Hematopoietic multipotent progenitor cell treated with erythropoietin and hydrocortisone succinate and interleukin-3 and kit ligand, for 8 days (in vitro differentiated cells): ENCODE measurements at regions not wholly inside any gene's neighbourhood (a gene's known extent, or its start where the extent isn't known, plus 50 kb on each side); places are given as distances from the start of the nearest gene placed in this dataset.

Experiments used
- DNase-seq: peaks from one replicate; pipeline ENCODE4 v3.0.0-alpha.2; 2015

DNA sequence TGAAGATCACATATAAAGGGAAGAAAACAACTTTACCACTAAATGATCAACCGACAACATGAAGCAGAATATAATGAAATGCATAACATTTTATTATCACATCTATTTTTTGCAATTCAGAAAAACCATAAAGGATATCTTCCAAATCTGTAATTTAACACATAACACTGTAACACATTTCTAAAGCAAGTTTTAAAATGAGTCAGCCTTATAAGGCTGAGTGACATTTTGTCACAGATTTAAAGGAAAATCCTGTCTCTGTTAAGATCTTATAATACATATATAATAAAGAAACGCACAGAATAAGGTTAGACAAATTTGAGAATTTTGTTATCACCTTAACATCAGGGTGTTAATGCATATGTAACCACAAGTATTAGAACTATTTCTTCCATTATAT is 198.4 kb upstream of the RASA1 start:
- no peak for DNase-seq

DNA sequence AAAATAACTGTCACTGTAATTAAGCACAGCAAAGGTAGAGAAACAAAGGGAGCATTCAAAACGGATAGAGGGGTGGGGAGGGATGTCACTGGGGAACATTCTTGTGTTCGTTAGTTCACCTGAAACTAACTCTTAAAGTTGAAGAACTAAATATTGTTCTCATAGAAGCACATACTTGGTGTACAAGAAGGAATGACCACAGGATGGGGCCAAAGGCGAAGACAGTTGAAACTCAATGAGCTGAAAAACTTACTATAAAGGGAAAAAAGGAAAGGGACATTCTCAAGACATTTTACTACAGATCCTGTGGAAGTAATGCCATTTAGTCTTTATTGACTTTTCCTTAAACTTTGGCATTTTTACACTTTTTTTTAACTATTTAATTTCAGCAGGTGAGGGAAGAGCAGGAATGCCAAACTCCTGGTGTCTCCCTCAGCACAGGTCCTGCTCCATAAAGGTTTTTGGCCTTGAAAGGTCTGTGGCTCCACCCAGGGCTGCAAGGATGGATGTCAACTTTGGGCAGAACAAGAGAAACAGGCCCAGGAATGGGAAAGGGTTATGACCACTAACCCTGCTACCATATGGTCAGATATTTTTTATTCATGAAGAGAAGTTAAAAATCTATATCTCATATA is 197.6 kb upstream of the RASA1 start:
- peak; percentile 59 for DNase-seq

DNA sequence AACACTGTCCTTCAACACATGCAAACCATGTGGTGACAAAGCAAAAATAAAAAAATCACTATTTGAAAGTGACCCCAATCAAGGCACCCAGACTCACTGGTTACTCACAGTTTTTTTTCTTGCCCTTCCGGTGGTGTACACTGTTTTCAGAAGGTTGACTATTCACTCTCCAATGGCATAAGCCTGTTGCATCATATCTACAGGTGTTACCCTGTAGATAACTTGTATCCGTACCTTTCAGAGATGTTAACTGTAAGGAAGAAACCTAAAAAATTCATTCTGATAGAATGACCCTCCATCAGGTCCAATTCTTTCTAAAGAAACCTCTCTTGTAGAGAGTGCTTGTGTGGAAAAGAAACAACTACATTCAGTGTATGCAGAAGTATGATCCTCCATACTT is 193.6 kb upstream of the RASA1 start:
- no peak for DNase-seq

DNA sequence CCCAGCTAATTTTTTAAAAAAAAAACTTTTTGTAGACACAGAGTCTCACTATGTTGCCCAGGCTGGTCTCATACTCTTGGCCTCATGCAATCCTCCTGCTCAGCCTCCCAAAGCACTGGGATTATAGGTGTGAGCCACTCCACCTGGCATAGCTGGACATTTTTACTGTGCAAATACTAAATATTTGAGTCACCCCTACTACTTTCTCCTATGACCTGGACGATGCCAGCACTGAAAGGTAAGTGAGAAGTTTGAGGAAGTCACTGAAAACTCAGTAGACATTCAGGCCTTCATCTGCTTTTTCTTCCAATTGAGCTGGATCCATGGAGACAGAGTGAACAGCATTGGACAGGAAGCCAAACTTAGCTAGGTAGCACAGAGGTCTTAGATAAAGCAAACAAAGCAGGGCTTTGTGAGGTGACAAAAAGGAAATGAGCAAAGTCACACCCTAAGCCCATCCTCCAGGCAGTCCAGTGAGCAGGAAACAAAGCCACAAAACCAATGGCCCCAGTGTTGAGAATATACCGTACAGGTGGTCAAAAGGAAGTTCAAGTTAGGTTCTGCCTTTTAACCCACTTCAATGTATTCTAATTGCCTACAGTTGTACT is 192.6 kb upstream of the RASA1 start:
- no peak for DNase-seq

DNA sequence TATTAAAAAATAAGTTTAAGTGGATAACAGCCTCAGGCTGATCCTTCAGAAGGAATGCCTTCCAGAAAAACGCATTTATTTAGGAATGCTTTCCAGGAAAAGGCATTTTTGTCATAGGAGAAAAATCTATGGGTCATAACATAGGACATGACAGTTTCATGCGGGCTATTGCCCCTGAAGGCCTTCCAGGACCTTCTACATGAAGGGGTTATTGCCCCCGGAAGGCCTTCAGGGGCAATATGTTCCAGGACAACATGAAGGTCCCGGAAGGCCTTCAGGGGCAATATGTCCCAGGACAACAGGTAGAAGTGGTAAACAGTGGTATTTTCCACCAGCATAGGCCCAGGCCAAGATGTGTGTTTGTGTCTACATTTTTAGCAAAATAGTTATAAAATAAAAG is 191.3 kb upstream of the RASA1 start:
- DNase-seq, result no peak

DNA sequence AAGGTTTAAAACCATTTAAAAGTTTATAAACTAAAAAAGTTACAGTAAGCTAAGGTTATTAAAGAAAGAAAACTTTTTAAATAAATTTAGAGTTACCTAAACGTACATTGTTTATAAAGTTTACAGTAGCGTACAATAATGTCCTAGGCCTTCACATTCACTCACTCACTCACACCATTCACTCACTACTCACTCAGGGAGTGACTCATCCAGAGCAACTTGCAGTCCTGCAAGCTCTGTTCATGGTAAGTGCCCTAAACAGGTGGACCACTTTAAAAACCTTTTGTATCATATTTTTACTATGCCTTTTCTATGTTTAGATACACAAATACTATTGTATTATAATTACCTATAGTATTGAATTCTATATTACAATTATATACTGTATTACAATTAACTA is 190.8 kb upstream of the RASA1 start:
- DNase-seq, result no peak

DNA sequence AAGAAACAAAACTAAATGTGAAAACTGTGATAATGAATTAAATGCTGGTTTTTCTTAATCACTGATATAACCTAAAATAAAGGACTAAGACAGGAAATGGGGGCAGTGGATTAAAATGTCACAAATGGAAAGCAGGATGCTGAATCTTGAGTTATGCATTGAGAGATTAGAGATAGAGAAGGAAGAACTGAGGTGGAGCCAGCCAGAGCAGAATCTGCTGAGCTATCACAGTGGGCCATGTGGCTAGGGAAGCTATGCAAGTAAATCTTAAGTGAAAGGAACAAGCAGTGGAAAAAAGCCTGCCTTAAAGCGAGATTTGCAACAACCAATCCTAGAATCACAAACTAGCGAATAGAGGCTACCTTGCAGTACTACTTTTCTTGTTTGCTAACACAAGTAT is 188.5 kb upstream of the RASA1 start:
- peak; percentile 66 for DNase-seq

DNA sequence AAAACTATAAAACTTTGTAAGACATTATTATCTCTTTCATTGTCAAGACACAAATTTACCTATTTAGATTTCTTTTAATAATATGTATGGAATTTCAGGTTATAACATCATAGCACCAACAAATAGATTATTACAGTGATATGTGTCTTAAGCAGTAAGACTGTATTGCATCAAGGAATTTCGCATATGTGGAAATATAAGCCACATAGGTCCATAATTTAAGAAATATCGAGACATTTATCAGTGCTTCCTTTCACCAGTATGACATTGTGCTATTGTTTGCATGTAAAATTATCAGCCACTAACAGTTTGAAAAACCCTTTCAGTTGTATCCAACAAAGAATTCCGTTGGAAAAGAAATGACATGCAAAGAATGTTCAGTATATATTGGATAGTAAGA is 186.7 kb upstream of the RASA1 start:
- DNase-seq, result no peak

DNA sequence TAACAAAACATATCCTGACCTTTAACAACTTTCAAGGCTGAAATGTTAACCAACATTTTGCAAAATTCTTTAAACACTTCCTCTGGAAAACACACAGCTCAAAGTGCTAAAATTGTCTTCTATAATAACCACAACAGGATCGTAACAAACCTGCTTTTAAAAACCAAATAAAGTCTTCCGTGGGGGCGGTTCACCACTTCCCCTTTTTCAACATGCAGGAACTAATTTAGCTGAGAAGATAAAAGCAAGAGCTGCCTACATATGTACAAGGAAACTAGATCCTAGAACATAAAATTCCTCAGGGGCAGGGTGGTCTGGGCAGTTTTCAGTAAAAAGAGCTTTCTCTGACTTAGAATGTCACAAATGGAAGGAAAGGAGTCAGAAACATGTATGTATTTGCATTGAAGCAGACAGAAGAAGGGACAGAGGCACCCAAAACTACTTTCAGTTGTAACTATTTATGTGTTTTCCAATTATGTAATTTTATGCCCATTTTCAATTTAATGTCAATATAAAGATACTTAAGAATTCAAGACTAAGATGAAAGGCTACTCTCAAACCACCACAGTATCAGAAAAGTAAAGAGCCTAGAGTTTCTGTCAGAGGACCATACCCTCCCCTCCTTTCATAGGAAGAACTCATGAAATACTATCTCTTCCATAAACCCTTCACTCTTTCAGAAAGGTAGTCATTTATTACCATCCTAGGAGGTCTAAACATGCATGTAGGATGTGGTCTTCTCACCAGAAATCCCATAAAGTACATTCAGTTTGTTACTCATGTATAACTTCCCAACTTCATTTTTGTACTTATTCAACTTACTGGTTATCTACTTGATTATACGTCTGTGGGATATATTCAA is 185.9 kb upstream of the RASA1 start:
- DNase-seq, result peak; percentile 66

DNA sequence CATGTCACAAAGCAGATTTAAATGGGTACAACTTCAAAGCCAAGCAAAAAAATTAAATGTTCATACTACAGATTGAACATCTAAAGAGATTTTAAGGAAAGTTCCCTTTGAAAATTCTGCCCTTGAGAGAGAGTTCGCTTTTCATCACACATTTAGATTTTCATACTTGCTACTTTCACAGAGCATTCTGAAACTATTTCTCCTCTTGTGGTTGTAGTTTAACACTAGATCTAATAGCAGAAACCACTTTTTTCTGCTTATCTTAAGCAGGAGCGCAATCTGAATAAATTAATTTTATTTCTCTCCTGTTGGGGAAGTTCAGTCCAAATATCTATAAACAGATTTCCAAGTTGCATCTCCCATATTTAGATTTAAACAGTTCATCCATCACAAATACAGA is 173.3 kb upstream of the RASA1 start:
- DNase-seq, result no peak

DNA sequence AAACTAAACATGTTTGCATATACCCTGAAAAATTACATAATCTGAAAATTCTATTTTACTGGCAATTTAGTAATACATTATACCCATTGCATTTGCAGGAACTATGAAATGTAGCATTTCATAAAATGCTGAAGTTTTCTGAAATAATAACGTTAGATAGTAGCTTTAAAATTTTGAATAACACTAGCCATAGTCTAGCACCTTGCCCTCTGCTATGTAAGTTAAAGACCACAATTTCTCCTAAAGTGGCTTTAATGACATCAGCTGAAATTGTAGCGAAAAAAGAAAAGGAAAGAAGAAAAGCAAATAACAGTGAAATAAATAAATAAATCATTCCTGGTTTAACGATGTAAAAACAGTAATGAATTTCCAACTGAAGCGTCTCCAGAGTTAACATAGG is 172.8 kb upstream of the RASA1 start:
- DNase-seq, result no peak

DNA sequence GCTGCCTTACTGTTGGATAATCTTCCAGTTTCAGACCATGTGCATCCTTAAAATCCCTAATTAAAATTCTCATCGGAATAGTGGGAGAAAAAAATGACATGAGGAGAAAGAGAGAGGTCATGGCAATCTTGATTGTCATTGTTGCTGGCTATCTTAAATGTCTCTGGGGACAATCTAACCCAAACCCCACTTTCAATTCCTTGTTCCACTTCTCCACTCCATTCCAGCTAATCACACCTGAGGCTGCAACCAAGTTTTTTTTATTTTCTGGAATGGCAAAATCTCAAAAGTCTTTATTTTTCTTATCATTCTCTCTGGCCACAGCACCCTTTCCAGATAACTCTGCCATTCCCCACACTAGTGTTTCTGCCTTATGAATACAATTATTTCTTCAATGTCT is 171.9 kb upstream of the RASA1 start:
- DNase-seq, result no peak

DNA sequence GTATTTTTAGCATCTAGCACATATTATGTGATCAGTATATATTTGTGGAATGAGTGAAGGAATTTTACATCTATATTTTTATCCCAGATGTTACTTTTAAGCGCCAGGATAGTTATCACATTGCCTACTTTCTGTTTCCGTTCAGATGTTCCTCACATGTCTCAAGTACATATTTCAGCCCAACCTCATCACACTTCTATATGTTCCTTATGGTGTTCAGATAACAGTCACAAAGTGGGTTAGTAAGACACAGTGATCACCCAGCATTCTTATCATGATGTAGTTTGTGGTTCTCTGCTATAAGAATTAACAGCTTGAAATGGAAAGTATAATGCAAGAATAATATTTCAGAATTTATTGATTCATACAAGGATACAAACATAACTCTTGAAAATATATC is 170.0 kb upstream of the RASA1 start:
- peak; percentile 48 for DNase-seq

DNA sequence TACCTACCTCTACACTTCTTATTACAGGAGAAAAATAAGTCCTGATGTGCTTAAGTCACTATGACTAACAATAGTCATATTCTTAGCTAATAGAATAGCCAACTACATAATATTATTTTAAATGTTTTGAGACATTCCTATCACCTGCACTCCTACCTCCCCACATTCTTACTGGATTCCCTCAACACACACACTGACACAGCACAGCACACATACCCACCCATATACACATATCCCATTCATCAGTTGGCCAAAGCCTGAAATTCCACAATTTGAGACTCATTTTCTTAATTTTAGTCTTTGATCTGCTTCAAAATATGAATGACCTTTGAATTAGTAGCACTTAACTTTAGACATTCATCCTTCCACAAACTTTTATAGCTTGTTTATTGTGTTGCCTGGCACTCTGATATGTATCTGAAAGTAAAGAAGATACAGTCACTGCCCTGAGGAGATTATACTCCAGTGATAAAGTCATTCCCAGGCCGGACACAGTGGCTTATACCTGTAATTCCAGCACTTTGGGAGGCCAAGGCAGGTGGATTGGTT is 168.3 kb upstream of the RASA1 start:
- no peak for DNase-seq

DNA sequence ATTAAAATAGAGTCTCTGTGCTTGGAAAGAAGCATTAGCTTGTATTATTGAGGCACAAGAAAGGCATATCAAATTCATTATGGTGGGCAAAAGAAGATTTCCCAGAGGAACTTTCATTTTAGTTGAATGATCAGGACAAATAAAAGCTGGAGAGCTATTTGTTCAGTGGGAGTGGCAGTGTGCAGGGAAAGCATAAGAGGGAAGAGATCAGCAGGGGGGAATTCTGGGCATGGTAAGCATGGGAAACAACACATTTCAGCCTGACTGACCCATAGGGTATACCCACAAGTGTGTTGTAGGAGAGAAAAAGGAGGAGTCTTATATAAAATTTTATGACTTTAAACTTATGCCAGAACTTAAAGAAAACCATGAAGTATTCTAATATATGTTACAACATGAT is 167.7 kb upstream of the RASA1 start:
- DNase-seq, result no peak

DNA sequence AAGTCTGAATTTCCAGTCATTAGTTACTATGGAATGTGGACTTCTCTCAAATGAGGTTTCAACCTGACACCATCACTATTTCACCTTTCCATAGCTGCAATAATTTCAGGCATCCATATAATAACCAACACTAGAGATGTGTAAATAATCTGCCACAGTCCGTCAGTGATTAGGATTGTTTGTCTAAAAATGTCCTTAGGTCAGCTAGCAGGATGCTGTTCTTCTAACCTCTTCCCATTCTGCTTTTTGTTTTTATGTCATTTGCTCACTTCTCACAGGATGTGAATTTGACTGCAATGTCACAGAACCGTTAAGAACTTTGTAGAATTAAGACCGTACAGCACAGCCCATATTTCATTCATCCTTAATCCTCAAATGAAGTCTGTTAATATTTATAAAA is 166.4 kb upstream of the RASA1 start:
- DNase-seq, result no peak

DNA sequence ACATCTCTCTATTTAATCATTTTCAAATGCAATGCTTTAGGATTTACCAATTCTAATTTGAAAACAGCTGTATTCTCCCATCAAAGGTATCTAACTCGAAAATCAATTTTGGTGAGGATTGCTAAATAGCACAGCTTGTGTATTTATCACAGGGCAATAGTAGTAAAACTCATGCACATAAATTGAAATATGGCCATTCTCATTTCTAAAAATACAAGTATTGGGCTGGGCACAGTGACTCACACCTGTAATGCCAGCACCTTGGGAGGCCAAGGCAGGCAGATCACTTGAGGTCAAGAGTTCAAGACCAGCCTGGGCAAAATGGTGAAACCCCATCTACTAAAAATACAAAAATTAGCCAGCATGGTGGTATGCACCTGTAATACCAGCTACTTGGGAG is 164.8 kb upstream of the RASA1 start:
- no peak for DNase-seq

DNA sequence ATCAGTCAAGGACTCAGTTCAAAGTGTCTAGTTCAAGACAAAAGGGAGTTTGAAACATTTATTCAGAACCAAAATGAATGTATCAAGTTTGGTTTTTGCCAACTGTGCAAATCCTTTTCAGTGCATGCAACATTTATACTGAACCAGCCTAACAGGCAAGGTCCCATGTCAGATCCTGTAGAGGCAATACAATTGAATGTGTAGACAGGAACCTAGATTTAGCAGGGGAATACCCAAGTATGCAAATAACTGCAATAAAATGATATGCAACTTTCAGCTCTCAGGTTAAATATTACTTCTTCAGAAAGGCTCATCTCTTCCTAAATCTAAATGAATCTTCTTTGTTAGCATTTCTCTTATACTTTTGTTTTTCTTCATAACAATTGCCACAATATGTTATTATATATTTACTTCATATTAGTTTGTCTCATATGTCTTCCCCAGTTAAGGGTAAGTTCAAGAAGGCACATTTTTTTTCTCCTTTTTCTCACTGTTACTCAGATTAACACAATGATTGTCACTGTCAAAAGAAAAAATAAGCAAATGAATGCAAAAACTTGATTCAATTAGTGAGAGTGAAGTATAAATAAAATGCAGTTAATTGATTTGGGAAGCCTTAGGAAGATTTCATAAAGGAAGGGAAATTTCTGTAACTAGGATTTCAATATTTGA is 163.9 kb upstream of the RASA1 start:
- DNase-seq, result no peak

DNA sequence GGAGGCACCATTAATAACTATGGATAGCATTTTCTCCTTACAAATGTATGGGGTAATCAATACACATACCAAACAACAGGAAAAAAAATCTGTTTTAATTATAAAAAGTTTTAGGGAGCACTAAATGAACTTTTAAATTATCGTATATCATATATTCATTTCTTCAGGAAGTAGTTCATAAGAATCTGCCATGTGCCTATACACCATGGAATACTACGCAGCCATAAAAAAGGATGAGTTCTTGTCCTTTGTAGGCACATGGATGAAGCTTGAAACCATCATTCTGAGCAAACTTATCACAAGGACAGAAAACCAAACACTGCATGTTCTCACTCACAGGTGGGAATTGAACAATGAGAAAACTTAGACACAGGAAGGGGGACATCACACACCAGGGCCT is 162.1 kb upstream of the RASA1 start:
- no peak for DNase-seq

DNA sequence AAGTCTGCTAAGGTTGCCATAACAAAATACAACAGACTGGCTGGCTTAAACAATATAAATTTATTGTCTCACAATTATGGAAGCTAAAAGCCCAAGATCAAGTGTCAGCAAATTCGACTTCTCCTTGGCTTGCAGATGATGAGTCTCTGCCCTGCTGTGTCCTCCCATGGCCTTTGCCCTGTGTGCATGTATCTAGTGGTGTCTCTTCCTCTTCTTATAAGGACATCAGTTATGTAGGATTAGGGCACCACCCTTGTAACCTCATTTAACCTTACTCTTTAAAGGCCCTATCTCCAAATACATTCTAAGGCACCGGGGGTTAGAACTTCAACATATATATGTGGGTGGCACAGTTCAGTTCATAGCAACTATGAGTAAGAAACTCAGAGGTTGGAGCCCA is 157.9 kb upstream of the RASA1 start:
- peak; percentile 76 for DNase-seq

DNA sequence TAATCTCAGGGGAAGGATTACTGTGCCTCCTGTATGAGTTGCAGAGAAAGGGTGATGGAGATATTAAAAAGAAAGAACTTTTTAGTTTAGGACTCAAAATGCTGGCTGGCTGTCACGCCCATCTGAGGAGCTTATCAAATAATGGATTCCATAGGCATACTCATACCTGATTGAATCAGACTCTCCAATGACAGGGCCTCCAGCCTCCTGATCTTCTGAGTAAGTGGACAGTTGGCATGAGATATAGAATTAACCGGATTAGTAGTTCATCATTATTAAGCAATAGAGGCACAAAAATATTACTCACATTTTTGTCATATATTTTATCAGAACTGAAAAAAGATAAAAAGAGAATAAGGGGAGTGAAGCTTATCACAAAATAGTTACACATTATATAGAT is 157.0 kb upstream of the RASA1 start:
- DNase-seq, result no peak

DNA sequence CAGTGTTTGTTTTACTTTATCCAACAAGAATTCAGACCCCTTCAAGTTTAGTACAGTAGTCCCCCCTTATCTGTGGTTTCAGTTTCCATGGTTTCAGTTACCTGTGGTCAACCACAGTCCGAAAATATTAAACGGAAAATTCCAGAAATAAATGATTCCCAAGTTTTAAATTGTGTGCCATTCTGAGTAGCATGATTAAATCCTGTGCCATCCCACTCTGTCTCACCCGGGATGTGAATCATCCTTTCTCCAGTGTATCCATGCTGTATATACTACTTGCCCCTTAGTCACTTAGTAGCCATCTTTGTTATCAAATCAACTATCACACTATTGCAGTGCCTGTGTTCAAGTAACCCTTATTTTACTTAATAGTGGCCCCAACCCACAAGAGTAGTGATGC is 153.8 kb upstream of the RASA1 start:
- DNase-seq, result peak; percentile 48

DNA sequence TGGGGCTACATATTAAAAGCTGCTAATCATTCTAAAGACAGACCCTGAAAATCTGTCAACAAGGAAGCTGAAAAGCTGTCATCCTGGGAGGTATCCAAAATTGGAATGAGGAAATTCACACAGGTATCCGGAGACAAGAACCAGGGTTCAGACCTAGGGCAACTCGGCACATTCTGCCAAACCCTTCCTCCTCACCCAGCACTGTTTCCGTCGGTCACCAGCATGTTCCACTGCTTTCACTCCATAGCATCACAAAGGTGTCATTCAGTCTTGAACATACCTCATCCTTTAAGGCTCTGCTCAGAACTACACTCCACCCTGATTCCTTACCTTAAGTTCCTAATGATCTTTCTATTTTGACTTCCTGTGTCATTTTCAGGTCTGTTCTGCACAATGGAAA is 153.1 kb upstream of the RASA1 start:
- DNase-seq, result no peak
